GM18873 (cell line): ENCODE measurements at regions not wholly inside any gene's neighbourhood (a gene's known extent, or its start where the extent isn't known, plus 50 kb on each side); places are given as distances from the start of the nearest gene placed in this dataset.
"Not testable (repeated sequence)": the region's sequence is repeated elsewhere in the genome, so short reads cannot be mapped to it uniquely, and the experiment has no call there.

ENCODE experiments used
- ATAC-seq: cut with Tn5 transposase; IDR thresholded peaks from one replicate; pipeline ENCODE4 v1.9.1; 2021; ENCODE audit warnings: mild to moderate bottlenecking, moderate library complexity, moderate number of reproducible peaks; ENCODE audit not compliant: unreplicated experiment, low FRiP score

GRCh38 chr12:124478985-124479645, 88.3 kb downstream of the NCOR2 start:
- no peak for ATAC-seq

DNA sequence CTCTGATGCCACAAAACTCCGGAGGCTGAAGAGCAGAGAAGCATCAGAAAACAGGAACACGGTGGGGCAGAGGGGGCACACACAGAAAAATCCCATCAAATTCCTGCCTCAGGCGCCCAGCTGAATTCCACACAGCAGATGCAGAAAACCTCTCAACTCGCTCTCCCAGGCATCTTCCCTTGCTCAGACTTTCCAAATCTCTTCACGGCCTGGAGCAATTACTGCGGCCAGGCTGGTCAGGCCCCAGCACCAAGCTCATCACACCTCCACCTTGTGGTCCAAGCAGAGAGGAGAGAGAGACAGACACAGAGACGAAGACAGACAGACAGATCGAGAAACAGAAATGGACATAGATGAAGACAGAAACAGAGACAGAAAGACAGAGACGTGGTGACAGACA, 89.0 kb downstream of the NCOR2 start:
- ATAC-seq: no peak

- ATAC-seq: no peak
These were observed 90.1 kb downstream of the NCOR2 start for GRCh38 chr12:124477107-124477915.

DNA sequence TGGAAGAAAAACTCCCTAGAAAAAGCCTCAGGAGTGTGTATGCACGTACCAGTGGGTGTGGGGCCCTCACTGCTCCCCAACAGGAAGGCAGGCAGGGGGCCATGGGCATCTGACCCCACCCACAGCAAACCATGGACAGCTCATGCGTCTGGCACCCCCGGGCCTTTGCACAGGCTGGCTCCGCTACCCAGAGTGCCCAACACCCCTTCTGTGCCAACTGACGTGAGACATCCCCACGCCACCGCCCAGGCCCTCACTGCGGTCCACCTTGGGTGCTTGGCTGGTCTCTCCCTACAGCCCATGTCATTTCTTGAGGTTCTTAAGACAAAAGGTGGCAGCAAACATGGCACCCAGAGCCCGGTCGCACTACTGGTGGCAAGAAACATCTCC, 91.4 kb downstream of the NCOR2 start:
- ATAC-seq: no peak

DNA sequence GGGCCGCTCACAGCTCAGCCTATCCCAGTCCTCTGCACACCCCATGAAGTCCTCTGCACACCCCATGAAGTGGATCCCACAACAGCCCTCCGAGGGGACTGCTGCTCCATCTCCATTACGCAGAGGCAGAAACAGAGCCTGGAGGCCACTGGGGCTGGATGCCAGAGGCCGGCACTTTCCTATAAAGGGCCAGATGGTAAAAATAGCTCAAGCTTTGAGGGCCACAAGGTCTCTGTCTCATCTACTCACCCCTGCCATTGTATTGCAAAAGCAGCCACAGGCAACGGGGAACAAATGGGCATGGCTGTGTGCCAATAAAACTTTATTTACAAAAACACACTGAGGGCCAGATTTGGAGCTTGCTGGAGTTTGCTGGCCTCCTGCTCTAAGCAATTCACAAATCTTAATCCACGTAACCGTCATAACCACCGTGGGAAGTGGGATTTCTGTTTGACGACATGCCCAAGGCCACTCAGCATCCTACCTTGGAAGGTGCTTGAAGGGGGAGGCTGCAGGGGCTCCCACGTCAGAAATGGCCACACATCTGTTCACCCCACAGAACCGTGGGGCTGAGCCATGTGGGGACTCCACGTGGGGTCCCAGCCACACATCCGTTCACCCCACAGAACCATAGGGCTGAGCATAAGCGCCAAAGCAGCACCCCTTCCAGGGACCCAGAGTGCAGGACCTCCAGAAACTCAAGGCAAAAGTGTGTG, 92.0 kb downstream of the NCOR2 start:
- no peak for ATAC-seq

- no peak for ATAC-seq
These were observed 92.7 kb downstream of the NCOR2 start for GRCh38 chr12:124474709-124475108.

GRCh38 chr12:124472690-124473279, 94.6 kb downstream of the NCOR2 start:
- no peak for ATAC-seq

- ATAC-seq: no peak
These were observed 95.6 kb downstream of the NCOR2 start for GRCh38 chr12:124471828-124472227.

GRCh38 chr12:124470806-124471205, 96.6 kb downstream of the NCOR2 start:
- no peak for ATAC-seq

GRCh38 chr12:124470139-124470538, 97.3 kb downstream of the NCOR2 start:
- no peak for ATAC-seq

DNA sequence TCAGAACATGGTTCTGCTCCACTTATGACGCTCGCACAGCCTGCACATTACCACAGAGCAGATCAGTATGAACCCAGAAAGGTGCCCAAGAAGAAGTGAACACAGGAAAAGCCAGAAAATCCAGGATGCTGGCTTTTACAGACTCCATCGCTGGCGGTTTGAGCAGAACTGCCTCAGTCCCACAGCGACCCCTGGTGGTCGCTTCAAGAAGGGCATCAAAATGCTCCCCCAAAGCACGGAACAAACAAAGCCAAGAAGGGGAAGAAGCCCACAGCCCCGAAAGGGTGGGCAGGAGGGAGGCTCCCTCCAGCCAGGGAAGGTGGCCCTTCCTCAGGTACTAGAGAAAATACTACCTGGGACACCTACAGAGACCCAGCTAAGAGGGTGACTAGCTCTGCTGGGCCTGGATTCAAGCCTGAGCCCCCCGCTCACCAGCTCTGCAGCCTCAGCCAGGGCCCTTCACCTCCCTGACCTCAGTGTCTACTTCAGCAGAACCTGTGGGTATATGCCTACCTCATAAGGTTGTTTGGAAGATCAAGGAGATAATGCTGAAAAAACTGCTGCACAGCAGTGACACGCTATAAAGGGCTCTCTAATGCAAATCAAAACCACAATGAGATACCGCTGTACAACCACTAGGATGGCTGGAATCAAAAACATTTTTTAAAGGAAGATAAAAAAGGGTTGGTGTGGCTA, 98.1 kb downstream of the NCOR2 start:
- ATAC-seq: no peak

DNA sequence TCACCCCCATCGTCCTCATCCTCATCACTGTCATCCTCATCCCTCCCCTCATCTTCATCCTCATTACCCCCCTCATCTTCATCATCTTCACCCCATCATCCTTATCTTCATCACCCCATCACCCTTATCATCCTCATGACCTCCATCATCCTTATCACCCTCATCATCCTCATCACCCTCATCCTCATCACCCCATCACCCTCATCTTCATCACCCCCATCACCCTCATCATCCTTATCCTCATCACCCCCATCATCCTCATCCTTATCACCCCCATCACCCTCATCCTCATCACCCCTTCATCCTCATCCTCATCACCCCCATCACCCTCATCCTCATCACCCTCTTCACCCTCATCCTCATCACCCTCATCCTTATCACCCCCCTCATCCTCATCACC, 99.9 kb downstream of the NCOR2 start:
- not testable (repeated sequence) for ATAC-seq

GRCh38 chr12:124466216-124467128, 100.9 kb downstream of the NCOR2 start:
- peak; percentile 83 for ATAC-seq

GRCh38 chr12:124465473-124465872, 101.9 kb downstream of the NCOR2 start:
- ATAC-seq: no peak

GRCh38 chr12:124464830-124465229, 102.6 kb downstream of the NCOR2 start:
- ATAC-seq: no peak

GRCh38 chr12:124464062-124464461, 103.3 kb downstream of the NCOR2 start:
- ATAC-seq: no peak

DNA sequence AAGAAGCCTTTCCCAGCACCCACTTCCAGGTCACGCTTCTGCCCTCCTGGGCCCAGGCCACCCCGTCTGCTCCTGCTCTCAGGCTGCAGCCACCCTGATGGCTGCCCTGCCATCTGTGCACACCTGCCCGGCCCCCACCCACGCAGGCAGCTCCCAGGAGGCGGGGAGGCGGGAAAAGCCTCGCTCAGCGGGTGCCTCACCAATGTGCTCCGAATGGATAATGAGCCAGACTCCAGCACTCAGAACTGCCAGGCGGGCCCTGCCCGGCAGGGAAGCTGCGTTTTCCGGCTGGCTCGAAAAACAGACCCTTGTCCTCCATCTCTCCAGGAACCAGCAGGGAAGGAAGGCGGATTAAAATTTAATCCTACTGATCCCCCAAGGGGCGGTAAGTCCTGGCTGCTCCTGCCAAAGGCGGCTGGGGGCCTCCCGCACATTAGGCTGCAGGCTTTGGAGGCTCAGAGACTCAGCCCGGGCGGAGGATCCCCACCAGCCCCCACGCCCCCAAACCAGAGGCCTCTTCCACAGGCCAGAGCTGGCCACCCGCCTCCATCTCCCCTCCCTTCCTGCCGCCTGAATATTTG, 104.0 kb downstream of the NCOR2 start:
- no peak for ATAC-seq

- no peak for ATAC-seq
These were observed 104.7 kb downstream of the NCOR2 start for GRCh38 chr12:124462750-124463149.
